Heart right ventricle (tissue), 16 donors: ENCODE measurements at regions not wholly inside any gene's neighbourhood (a gene's known extent, or its start where the extent isn't known, plus 50 kb on each side); places are given as distances from the start of the nearest gene placed in this dataset.

Experiments used
- ATAC-seq, 8 donors: fragments of 200-7000 bp; cut with Tn5 transposase; one replicate each; pipeline ENCODE4 v1.9.1; 2020; ENCODE audit warnings: mild to moderate bottlenecking in 8 of 8, moderate library complexity in 8 of 8, moderate number of reproducible peaks in 1 of 8
- DNase-seq, 2 donors: peaks; one replicate each; pipeline ENCODE4 v3.0.0-alpha.2; 2020
- H3K27ac ChIP-seq, 10 donors: fragments of 200-600 bp; sonication (generic) in 2 of 10; one replicate each; pipeline versions ENCODE4 v1.5.0 to v1.8.0; 2020 to 2022; ENCODE audit warnings: mild to moderate bottlenecking in 3 of 10
- H3K27me3 ChIP-seq, 7 donors: fragments of 200-600 bp; one replicate each; pipeline ENCODE4 v1.8.0; 2021 to 2022; ENCODE audit warnings: mild to moderate bottlenecking in 2 of 7
- H3K36me3 ChIP-seq, 9 donors: fragments of 200-600 bp; sonication (generic) in 1 of 9; one replicate each; pipeline versions ENCODE4 v1.5.0 to v1.8.0; 2020 to 2022; ENCODE audit warnings: mild to moderate bottlenecking in 2 of 9
- H3K4me1 ChIP-seq, 9 donors: fragments of 200-600 bp; sonication (generic) in 1 of 9; one replicate each; pipeline versions ENCODE4 v1.5.0 to v1.8.0; 2020 to 2022; ENCODE audit warnings: mild to moderate bottlenecking in 4 of 9
- H3K4me3 ChIP-seq, 10 donors: fragments of 200-600 bp; sonication (generic) in 2 of 10; one replicate each; pipeline versions ENCODE4 v1.5.0 to v1.8.0; 2020 to 2022; ENCODE audit warnings: mild to moderate bottlenecking in 7 of 10, moderate library complexity in 2 of 10
- H3K9me3 ChIP-seq, 11 donors: fragments of 200-600 bp in 10 of 11; sonication (generic) in 2 of 11; one replicate each; pipeline versions ENCODE4 v1.5.0 to v1.8.0; 2013 to 2022; ENCODE audit warnings: mild to moderate bottlenecking in 2 of 11, control low read depth in 1 of 11, moderate library complexity in 1 of 11
- WGBS, 2 donors: extraction: QIAGEN DNeasy Blood & Tissue Kit; methylation state at CpG; one replicate each; pipeline ENCODE4 v1.1.7; 2013; ENCODE audit warnings: inconsistent platforms in 1 of 2; 5-methylcytosine and 5-hydroxymethylcytosine counted together
- intact Hi-C, 10 donors: fragments of 100-400 bp; cut with DNase I; formaldehyde crosslinking; loops; one replicate each; pipeline versions ENCODE4 v1.11.1 to v1.14.2; 2022
- TF ChIP-seq, protein P1 (sequence below), 9 donors: fragments of 200-600 bp; sonication (generic) in 2 of 9; IDR thresholded peaks; one replicate each; pipeline versions ENCODE4 v1.5.0 to v1.8.0; 2021 to 2022; ENCODE audit warnings: antibody characterized with exemption in 9 of 9, mild to moderate bottlenecking in 5 of 9, moderate library complexity in 1 of 9
- donor health status: Arrhythmogenic right ventricular cardiomyopathy.
- donor health status: ischemic (EF 13 %, LVEDD 7.1; RV severe dilation, severe dysfunction).
- donor health status: healthy with polysubstance abuse.
- donor health status: DM: no; HTN: yes; CAD: no.
- donor health status: DM: no; HTN: no; CAD: no.
- donor health status: ischemic (EF 25% LVEDD 6.9; RV normal size, moderate dysfunction).
- donor health status: ischemic (EF 25% LVEDD 5.7; RV mildly dilated, moderate dysfunction).
- donor health status: healthy.
- donor health status: DM: yes; HTN: yes; CAD: no.
- donor health status: Ischemic cardiomyopathy.
- donor health status: ischemic (EF 35%, LVEDD 5.7; RV mildly dilated, moderate dysfunction).
- donor health status: nonischemic (EF 11% LVEDD 7.7; RV severe dilation, severe dysfunction).
- donor health status: DM: yes; HTN: yes; CAD: no.
- donor health status: PGD.
- donor health status: ischemic (EF 29% LVEDD 5.4; RV normal size, mild dysfunction).
- donor health status: nonischemic (EF 23%, LVEDD 6.1; RV moderate dilation, normal function).

GRCh38 chr12:83826112-83826511 lies 1086.5 kb downstream of the SLC6A15 start:
- Histone ChIP-seq H3K4me1 (no peaks in the 10 kb centered on the region), H3K4me3 (no peak overlapping the region), H3K27me3 (no peaks in the 10 kb centered on the region), H3K36me3 (no peaks in the 10 kb centered on the region), H3K27ac (no peak overlapping the region), H3K9me3 (no peaks in the 10 kb centered on the region)
- peak in 1 of 8 donors; percentile 44 for ATAC-seq
- intact Hi-C loops, result loop anchor here in 7 of 10 donors (10.0 kb wide), 2 partner anchors 361 to 1141 kb away; partner anchors contain the start of gene TMTC2 (in 6 of the 7)
- TF ChIP-seq, protein P1, sequence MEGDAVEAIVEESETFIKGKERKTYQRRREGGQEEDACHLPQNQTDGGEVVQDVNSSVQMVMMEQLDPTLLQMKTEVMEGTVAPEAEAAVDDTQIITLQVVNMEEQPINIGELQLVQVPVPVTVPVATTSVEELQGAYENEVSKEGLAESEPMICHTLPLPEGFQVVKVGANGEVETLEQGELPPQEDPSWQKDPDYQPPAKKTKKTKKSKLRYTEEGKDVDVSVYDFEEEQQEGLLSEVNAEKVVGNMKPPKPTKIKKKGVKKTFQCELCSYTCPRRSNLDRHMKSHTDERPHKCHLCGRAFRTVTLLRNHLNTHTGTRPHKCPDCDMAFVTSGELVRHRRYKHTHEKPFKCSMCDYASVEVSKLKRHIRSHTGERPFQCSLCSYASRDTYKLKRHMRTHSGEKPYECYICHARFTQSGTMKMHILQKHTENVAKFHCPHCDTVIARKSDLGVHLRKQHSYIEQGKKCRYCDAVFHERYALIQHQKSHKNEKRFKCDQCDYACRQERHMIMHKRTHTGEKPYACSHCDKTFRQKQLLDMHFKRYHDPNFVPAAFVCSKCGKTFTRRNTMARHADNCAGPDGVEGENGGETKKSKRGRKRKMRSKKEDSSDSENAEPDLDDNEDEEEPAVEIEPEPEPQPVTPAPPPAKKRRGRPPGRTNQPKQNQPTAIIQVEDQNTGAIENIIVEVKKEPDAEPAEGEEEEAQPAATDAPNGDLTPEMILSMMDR (IDR thresholded peaks at IDR 0.05), result peak in 8 of 9 donors; percentile 12 to 52 (median 38)
- DNase-seq, result no peak

DNA sequence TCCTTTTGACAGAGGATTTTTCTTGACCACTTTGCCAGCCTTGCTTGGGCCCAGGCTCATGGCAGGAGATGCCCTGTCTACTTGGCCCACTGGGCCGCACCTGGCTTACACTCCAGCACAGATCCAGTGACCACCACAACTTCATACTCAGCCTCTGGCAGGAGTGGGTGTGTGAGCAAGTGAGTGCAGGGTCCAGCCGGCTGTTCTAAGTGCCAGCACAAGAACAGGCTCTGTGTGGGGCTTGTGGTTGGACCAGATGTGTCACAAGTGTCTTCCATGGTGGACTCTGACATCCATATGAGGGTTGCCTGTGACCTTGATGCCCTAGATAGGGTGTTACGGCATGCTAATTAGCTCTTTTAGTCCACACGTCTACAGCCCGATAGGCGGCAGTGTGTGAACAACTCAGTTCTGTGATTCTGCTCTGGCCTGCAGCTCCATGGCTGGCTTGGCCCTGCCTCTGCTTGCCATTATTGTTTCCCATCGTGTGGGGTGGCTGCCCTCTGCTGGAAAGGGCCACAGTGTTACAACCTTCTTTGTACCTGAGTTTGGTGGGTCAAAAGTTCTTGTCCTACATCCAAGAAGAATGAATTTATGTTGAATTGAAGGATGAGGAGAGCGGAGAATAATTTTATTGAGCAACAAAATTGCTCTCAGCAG lies 1089.1 kb downstream of the SLC6A15 start:
- DNase-seq, result peak; percentile 13 to 43
- Histone ChIP-seq H3K36me3 (no peaks in the 10 kb centered on the region), H3K27ac (no peak overlapping the region), H3K4me3 (no peak overlapping the region), H3K27me3 (no peaks in the 10 kb centered on the region), H3K4me1 (no peaks in the 10 kb centered on the region), H3K9me3 (no peaks in the 10 kb centered on the region)
- 70% methylated on average over 8 of the region's 8 CpGs for WGBS, 2 donors
- ATAC-seq, result peak in 6 of 8 donors; percentile 57 to 82 (median 63)
- intact Hi-C loops, result loop anchor here in 8 of 10 donors (5.0 to 10.0 kb wide), 4 partner anchors 359 to 1139 kb away; partner anchors contain the start of gene TMTC2 (in 7 of the 8)
- TF ChIP-seq, protein P1 (IDR thresholded peaks at IDR 0.05), result peak in 8 of 9 donors; percentile 15 to 58 (median 46)

DNA sequence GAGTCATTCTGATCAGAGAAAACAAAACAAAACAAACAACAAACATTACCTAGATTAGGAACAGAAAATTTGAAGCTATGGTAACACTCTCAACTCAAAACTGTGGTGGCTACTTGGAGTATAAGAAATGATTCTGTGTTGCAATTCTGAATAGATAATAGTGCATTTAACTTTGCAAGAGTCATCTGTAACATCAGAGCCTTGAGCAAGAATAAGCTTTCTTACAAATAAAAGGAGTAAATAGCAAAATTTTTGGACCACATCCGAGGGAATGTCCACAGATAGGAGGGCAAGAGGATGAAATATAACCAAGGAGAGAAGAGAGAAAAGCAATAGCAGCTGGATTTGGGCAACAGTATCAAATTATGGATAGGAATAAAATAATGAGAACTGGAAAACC lies 1090.6 kb downstream of the SLC6A15 start:
- ATAC-seq (no peak), DNase-seq (no peak)
- Histone ChIP-seq H3K27ac (no peak overlapping the region), H3K9me3 (no peaks in the 10 kb centered on the region), H3K4me3 (no peak overlapping the region), H3K4me1 (no peaks in the 10 kb centered on the region), H3K36me3 (no peaks in the 10 kb centered on the region), H3K27me3 (no peaks in the 10 kb centered on the region)
- TF ChIP-seq, protein P1 (IDR thresholded peaks at IDR 0.05), result no peak
- 69 to 83% methylated on average over 1 of the region's 1 CpG for WGBS, 2 donors
- intact Hi-C loops, result loop anchor here in 8 of 10 donors (5.0 to 10.0 kb wide), 4 partner anchors 357 to 1137 kb away; partner anchors contain the start of gene TMTC2 (in 7 of the 8)

DNA sequence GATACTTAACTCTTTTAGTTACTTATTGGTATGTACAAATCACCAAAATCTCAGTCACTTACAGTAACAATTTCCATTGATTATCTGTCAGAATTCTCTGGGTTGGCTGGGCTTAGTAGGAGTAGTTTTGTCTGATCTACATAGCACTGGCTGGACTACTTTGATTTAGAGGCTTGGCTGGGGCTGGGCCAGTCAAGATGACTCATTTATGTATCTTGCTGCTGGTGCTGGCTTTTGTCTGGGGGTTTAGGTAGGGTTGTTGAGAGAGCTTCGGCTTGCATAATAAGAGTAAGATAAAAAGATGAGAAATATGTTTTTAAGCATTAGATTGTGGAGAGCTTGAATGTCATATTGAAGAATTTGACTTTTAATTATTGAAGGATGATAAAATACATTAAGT lies 1093.7 kb downstream of the SLC6A15 start:
- 47 to 50% methylated on average over 1 of the region's 1 CpG for WGBS, 2 donors
- Histone ChIP-seq H3K9me3 (no peaks in the 10 kb centered on the region), H3K36me3 (no peaks in the 10 kb centered on the region), H3K4me3 (no peak overlapping the region), H3K27me3 (no peaks in the 10 kb centered on the region), H3K27ac (no peak overlapping the region), H3K4me1 (no peaks in the 10 kb centered on the region)
- DNase-seq (no peak), ATAC-seq (peak in 2 of 8 donors; percentile 58 to 78)
- TF ChIP-seq, protein P1 (IDR thresholded peaks at IDR 0.05), result no peak
- intact Hi-C loops, result no loop called here
